HG03066 (cell line): ENCODE measurements at regions not wholly inside any gene's neighbourhood (a gene's known extent, or its start where the extent isn't known, plus 50 kb on each side); places are given as distances from the start of the nearest gene placed in this dataset.

Experiments
- ATAC-seq: cut with Tn5 transposase; IDR thresholded peaks from one replicate; pipeline ENCODE4 v1.9.1; 2021; ENCODE audit warnings: low read depth; ENCODE audit not compliant: unreplicated experiment

GRCh38 chr7:86975914-86976313, 83.5 kb downstream of the ELAPOR2 start:
- no peak for ATAC-seq

GRCh38 chr7:86975449-86975848, 84.0 kb downstream of the ELAPOR2 start:
- ATAC-seq: no peak

- no peak for ATAC-seq
Measured at GRCh38 chr7:86972072-86972471, 87.4 kb downstream of the ELAPOR2 start.

- no peak for ATAC-seq
Measured at GRCh38 chr7:86970986-86971385, 88.5 kb downstream of the ELAPOR2 start.

GRCh38 chr7:86970547-86970946, 88.9 kb downstream of the ELAPOR2 start:
- no peak for ATAC-seq

- ATAC-seq: no peak
Measured at GRCh38 chr7:86969865-86970264, 89.6 kb downstream of the ELAPOR2 start.

- no peak for ATAC-seq
Measured at GRCh38 chr7:86968618-86969017, 90.8 kb downstream of the ELAPOR2 start.

- no peak for ATAC-seq
Measured at GRCh38 chr7:86966916-86967315, 92.5 kb downstream of the ELAPOR2 start.

- ATAC-seq: no peak
Measured at GRCh38 chr7:86965727-86966120, 93.7 kb downstream of the ELAPOR2 start.

- no peak for ATAC-seq
Measured at GRCh38 chr7:86964973-86965726, 94.3 kb downstream of the ELAPOR2 start.

GRCh38 chr7:86963599-86964230, 95.7 kb downstream of the ELAPOR2 start:
- ATAC-seq: peak; percentile 94

GRCh38 chr7:86962623-86963022, 96.8 kb downstream of the ELAPOR2 start:
- ATAC-seq: no peak

- no peak for ATAC-seq
Measured at GRCh38 chr7:86961686-86962085, 97.8 kb downstream of the ELAPOR2 start.

- no peak for ATAC-seq
Measured at GRCh38 chr7:86958380-86958779, 101.1 kb downstream of the ELAPOR2 start.

GRCh38 chr7:86956567-86956966, 102.9 kb downstream of the ELAPOR2 start:
- ATAC-seq: no peak

GRCh38 chr7:86955895-86956503, 103.5 kb downstream of the ELAPOR2 start:
- ATAC-seq: no peak

- ATAC-seq: no peak
Measured at GRCh38 chr7:86954971-86955370, 104.5 kb downstream of the ELAPOR2 start.

- no peak for ATAC-seq
Measured at GRCh38 chr7:86953653-86954336, 105.7 kb downstream of the ELAPOR2 start.

GRCh38 chr7:86953219-86953618, 106.2 kb downstream of the ELAPOR2 start:
- no peak for ATAC-seq

GRCh38 chr7:86951895-86952294, 107.6 kb downstream of the ELAPOR2 start:
- ATAC-seq: no peak

- no peak for ATAC-seq
Measured at GRCh38 chr7:86950944-86951343, 108.5 kb downstream of the ELAPOR2 start.
